Motor neuron (in vitro differentiated cells): ENCODE measurements at regions not wholly inside any gene's neighbourhood (a gene's known extent, or its start where the extent isn't known, plus 50 kb on each side); places are given as distances from the start of the nearest gene placed in this dataset.

Experiments used
- ATAC-seq, 8 experiments: fragments of 200-7000 bp; cut with Tn5 transposase; replicated peaks in 6 of 8; 2 replicates each; pipeline ENCODE4 v1.8.0; 2021; ENCODE audit warnings: mild to moderate bottlenecking in 8 of 8, moderate library complexity in 8 of 8
- H3K27ac ChIP-seq, 2 donors: fragments of 250-450 bp; sonication (Bioruptor Pico); 2 replicates each; pipeline ENCODE4 v1.9.0; 2021; ENCODE audit warnings: antibody characterized with exemption in 2 of 2, mild to moderate bottlenecking in 2 of 2, moderate library complexity in 1 of 2
- H3K4me1 ChIP-seq, 2 donors: fragments of 250-450 bp; sonication (Bioruptor Pico); replicated peaks in 1 of 2; 2 replicates each; pipeline ENCODE4 v1.6.1; 2021; ENCODE audit warnings: antibody characterized with exemption in 2 of 2, mild to moderate bottlenecking in 2 of 2, moderate library complexity in 1 of 2
- H3K4me3 ChIP-seq, 5 donors: fragments of 250-450 bp; sonication (Bioruptor Pico); 2 replicates each; pipeline ENCODE4 v1.9.0; 2021; ENCODE audit warnings: antibody characterized with exemption in 5 of 5, mild to moderate bottlenecking in 5 of 5, moderate library complexity in 4 of 5
- WGBS, 10 experiments: fragments of 450-650 bp; shearing (Covaris generic); methylation state at CpG; one replicate each; pipeline ENCODE4 v1.0.0; 2022; 5-methylcytosine and 5-hydroxymethylcytosine counted together
- in situ Hi-C, 9 experiments: fragments of 400-800 bp; cut with MboI; loops; one replicate each; pipeline ENCODE4 v1.15.0; 2021; ENCODE audit warnings: low sequenced_read_pairs in 9 of 9, low pct_unique_long_range_greater_than_20kb in 2 of 9; ENCODE audit not compliant: unreplicated experiment in 9 of 9

DNA sequence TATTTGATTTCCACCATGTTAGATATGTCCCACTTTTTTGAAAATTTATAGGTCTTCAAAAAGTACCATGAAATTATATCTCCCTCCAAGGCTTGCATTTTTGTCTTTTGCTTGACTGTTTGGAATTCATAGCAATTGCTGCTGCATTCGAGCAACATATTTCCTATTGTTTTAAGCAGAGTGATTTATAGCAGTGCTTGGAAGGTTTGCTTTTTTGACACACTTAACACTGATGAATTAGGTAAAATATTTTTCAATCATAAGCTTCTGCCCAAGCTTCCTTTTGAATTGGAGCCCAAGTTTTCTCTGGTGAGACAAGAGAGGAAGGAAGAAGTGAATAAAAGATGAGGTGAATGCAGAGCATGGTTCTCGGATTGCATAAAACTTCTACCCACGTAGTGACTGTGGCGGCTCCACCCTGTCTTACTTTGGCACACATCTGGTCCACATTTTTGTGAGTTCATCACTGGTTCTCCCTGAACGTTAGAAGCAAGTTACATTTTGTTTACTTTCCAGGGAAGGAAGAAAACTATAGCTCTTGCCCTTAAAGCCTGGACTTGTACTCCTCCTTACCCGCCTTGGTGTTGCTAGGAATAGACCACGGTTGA, 667.0 kb downstream of the TSN start:
- no peak overlapping the region for H3K4me3 ChIP-seq
- no peaks in the 10 kb centered on the region for H3K4me1 ChIP-seq
- in situ Hi-C loops = no loop called here
- 0 to 93% (median 67%) methylated on average over 1 to 7 of the region's 7 CpGs; no CpG with 5 or more reads in 1 of the 10 experiments for WGBS, 10 experiments
- no peak overlapping the region for H3K27ac ChIP-seq
- peak in 2 of 8 experiments; percentile 87 to 91 for ATAC-seq

DNA sequence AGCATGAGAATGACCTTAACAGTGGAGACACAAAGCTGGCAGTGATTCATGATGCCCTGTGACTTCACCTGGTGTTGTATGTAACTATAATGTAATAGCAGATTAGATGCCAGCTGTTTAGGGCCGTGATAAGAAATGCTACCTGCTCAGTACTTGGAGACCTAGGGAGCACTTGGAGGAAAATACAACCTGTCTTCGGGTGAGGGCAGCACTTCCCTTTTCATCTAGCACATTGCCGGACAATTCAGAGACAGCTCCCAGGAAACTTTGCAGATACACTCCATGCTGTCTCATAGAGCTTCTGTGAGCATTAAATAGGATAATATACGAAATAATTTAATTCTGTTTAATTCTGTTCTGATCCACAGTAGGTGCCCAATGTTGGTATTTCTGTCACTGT, 668.5 kb downstream of the TSN start:
- H3K27ac ChIP-seq = no peak overlapping the region
- in situ Hi-C loops = no loop called here
- H3K4me1 ChIP-seq = no peaks in the 10 kb centered on the region
- peak in 1 of 8 experiments; percentile 22 for ATAC-seq
- 0 to 90% (median 57%) methylated on average over 1 to 3 of the region's 4 CpGs for whole genome bisulfite sequencing, 10 experiments
- H3K4me3 ChIP-seq = no peak overlapping the region

DNA sequence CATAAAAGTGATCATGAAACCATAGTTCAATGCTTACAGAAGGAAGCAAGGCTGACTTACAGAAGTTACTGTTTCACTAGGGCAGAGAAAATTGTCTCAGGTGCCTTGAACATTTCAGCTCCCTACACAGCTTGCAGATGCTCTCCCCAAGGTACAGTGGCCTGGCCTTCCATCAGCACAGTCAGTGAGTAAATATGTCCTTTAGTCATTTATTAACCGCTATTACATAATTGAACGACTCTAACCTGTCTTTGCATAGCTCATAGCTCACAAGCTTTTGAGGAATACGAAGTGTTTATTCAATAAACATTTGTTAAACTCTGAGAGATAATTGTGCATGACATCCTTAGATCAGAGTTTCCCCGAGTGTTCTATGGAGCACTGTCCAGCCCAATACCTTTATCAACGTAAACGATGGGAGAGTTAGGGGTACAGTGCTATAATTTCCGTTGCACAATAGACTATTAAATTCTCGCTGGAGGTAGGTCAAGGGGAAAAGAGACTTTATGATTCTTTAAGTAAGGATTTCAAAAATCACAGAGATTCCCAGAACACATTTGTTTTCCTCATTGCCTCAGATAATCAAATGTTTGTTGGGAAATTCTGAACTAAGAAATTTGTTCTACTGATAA, 677.8 kb downstream of the TSN start:
- H3K4me3 ChIP-seq = no peak overlapping the region
- no peaks in the 10 kb centered on the region for H3K4me1 ChIP-seq
- no peak for ATAC-seq
- WGBS, 10 experiments = 2 to 100% (median 57%) methylated on average over 2 to 8 of the region's 8 CpGs; no CpG with 5 or more reads in 1 of the 10 experiments
- in situ Hi-C loops = loop anchor here in 1 of 9 experiments (25.0 kb wide), 1 partner anchor 471 kb away; no protein-coding TSS in a partner anchor
- H3K27ac ChIP-seq = no peak overlapping the region

DNA sequence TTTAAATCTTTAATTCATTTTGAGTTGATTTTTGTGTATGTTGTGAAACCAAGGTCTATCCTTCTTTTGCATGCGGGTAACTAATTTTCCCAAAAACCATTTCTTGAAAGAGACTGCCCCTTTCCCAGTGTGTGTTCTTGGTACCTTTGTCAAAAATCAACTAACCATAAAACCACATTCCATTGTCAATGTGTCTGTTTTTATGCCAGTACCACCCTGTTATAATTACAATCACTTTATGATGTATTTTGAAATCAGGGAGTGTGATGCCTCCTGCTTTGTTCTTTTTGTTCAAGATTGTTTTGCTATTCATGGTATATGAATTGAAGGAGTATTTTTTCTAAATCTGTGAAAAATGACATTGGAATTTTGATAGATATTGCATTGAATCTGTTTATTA, 689.6 kb downstream of the TSN start:
- in situ Hi-C loops = loop anchor here in 1 of 9 experiments (25.0 kb wide), 1 partner anchor 483 kb away; no protein-coding TSS in a partner anchor
- Histone ChIP-seq H3K27ac (no peak overlapping the region), H3K4me3 (no peak overlapping the region), H3K4me1 (no peaks in the 10 kb centered on the region)
- WGBS, 10 experiments = 22 to 100% (median 69%) methylated on average over 1 of the region's 1 CpG; no CpG with 5 or more reads in 4 of the 10 experiments
- no peak for ATAC-seq

DNA sequence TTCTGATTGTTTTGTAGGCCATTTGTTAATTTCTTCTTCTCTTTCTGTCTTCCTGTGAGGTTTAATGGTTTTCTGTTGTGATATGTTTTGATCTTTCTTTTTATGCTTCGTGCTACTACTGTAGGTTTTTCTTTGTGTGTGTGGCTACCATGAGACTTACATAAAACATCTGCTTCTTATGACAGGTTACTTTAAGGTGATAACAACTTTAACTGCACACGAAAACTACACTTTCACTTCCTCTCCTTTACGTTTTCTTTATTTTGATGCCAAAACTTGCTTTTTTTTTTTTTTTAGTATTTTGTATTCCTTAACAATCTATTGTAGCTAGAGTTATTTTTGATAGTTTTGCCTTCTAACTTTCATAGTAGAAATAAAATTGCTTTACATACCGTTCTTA, 691.3 kb downstream of the TSN start:
- ATAC-seq = no peak
- Histone ChIP-seq H3K4me3 (no peak overlapping the region), H3K27ac (no peak overlapping the region), H3K4me1 (no peaks in the 10 kb centered on the region)
- 17 to 94% (median 71%) methylated on average over 3 to 4 of the region's 4 CpGs for WGBS, 10 experiments
- in situ Hi-C loops = loop anchor here in 1 of 9 experiments (25.0 kb wide), 1 partner anchor 484 kb away; no protein-coding TSS in a partner anchor

DNA sequence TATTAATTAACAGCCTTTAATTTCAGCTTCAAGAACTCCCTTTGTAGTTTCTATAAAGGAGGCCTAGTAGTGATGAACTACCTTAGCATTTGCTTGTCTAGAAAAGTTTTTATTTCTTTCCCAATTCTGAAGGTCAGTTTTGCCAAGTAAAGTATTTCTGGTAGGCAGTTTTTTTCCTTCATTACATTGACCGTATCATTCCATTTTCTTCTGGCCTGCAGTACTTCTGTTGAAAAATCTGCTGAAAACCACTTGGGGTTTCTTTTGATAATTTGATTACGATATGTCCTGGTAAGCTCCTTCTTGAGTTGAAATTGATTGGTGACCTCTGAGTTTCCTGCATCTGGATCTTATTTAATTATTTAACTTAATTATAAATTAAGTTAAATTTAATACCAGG, 691.8 kb downstream of the TSN start:
- no peak for ATAC-seq
- in situ Hi-C loops = loop anchor here in 1 of 9 experiments (25.0 kb wide), 1 partner anchor 485 kb away; no protein-coding TSS in a partner anchor
- 19 to 100% (median 88%) methylated on average over 1 to 2 of the region's 2 CpGs for WGBS, 10 experiments

DNA sequence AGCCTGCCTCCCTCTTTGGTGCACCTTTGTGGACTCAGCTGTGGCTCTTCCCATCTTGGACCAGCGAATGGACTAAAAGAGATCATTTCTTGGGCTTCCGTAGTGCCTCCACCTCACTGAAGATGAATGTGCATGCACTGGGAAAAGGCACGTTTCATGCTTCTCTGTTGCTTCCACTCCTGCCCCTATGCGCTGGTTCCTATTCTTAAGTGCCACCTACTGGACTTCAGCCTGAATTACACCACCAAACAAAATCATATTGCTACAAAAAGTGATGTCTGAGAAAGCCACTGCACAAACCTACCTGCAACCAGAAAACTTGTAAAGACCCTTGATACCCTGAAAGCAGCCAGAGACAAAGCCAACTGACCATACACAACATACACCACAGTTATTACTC, 695.6 kb downstream of the TSN start:
- ATAC-seq = peak in 3 of 8 experiments; percentile 23 to 50 (median 41)
- H3K4me1 ChIP-seq = no peaks in the 10 kb centered on the region
- in situ Hi-C loops = no loop called here
- no peak overlapping the region for H3K27ac ChIP-seq
- WGBS, 10 experiments = 13 to 100% (median 55%) methylated on average over 1 to 4 of the region's 4 CpGs; no CpG with 5 or more reads in 5 of the 10 experiments
- H3K4me3 ChIP-seq = no peak overlapping the region

More for the DNA sequence above, 691.8 kb downstream of the TSN start:
- no peak overlapping the region for H3K4me3 ChIP-seq
- H3K27ac ChIP-seq = no peak overlapping the region
- no peaks in the 10 kb centered on the region for H3K4me1 ChIP-seq

DNA sequence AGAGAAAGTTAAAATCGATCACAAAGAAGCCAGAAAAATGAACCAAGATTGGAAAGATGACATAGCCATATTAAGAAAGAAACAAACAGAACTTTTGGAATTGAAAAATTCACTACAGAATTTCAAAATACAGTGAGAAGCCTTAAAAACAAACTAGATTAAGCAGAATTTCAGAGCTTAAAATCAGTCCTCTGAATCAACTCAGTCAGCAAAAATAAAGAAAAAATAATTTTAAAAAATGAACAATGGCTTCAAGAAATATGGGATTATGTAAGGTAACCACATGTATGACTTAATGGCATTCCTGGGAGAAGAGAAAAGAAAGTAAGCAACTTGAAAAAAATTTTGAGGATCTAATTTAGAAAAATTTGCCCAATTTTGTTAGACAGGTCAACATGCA, 696.2 kb downstream of the TSN start:
- Histone ChIP-seq H3K4me1 (no peaks in the 10 kb centered on the region), H3K27ac (no peak overlapping the region), H3K4me3 (no peak overlapping the region)
- in situ Hi-C loops = no loop called here
- WGBS, 10 experiments = 0 to 79% (median 60%) methylated on average over 1 of the region's 1 CpG; no CpG with 5 or more reads in 1 of the 10 experiments
- ATAC-seq = no peak

DNA sequence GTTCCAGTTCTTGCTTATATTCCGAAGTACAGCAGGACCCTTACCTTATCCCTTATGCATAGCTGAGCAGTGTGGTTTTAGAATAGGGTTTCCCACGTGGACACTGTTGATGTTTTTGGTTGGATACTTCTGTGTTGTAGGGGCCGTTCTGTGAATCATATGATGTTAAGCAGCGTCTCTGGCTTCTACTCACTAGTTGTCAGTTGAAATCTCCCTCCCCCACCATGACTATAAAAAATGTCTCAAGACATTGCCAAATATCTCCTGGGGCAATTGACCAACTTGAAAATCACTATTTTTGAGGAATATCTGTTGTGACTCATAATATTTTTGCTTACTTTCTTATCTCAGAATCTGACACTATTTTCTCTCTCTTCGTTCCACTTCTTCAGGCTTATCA, 713.7 kb downstream of the TSN start:
- 10 to 100% (median 68%) methylated on average over 1 to 5 of the region's 5 CpGs for WGBS, 10 experiments

DNA sequence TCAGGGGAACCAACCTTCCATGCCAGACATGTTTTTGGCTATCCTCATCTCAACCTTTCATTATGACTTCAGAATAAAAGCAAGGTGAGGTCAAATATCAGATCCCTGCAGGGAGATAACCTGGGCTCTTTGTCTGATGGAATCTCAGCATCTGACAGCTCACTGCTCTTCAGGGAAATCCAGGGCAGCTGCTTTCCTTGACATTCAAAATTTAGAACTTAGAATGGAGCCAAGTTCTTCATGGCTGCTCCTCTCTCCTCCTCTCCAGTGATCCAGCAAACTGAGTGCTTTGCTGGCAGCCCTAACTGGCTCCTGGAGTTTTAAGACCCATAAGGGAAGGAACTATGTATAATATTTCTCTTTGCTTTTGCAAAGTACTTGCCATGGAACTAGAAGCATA, 716.3 kb downstream of the TSN start:
- ATAC-seq = no peak
- in situ Hi-C loops = no loop called here
- Histone ChIP-seq H3K27ac (no peak overlapping the region), H3K4me1 (peaks cover 0 to 2% of the 10 kb centered on the region in 2 donors), H3K4me3 (no peak overlapping the region)

More for the DNA sequence above, 713.7 kb downstream of the TSN start:
- no peak overlapping the region for H3K27ac ChIP-seq
- H3K4me1 ChIP-seq = peaks cover 0 to 2% of the 10 kb centered on the region in 2 donors
- ATAC-seq = no peak
- in situ Hi-C loops = no loop called here
- no peak overlapping the region for H3K4me3 ChIP-seq

DNA sequence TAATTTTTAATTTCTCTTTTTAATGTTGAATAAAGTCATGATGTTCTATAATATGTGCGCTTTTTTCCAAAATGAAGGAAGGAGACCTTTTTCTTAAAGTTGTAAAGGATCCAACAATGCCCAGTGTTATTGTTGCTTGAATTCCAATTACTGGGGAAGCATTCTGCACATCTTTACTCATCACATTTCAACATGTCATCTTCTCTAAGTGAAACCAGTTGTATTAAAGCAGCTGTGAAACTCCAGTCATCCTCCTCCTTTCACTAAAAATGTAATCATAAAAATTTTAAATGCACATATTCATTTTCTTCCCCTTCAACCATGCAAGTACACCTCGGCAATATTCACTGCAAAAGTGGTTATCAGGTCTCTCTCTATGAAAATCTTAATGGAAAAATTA, 722.7 kb downstream of the TSN start:
- H3K4me3 ChIP-seq = no peak overlapping the region
- 0 to 100% (median 80%) methylated on average over 1 to 2 of the region's 2 CpGs; no CpG with 5 or more reads in 1 of the 10 experiments for WGBS, 10 experiments
- H3K27ac ChIP-seq = no peak overlapping the region
- peaks cover 4 to 5% of the 10 kb centered on the region in 2 donors for H3K4me1 ChIP-seq
- ATAC-seq = peak in 1 of 8 experiments; percentile 51
- in situ Hi-C loops = no loop called here

DNA sequence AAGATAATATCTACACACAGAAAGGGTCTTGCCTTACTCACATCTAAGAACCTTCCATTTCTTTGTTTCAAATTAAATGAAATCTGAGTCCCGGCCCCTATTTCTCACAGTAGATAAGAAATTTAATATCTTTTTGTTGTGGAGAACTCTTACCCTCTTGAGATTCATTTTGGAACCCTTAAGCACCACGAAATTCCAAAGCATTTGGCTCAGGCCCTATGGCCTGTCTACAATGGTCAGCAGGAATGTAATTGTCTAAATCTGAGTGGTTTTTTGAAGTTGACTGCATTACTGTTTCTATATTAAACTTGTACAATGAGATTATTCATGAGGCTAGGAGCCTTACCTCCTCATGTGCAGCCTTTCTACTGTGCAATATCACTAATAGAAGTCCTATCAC, 723.3 kb downstream of the TSN start:
- Histone ChIP-seq H3K4me1 (peaks cover 4 to 5% of the 10 kb centered on the region in 2 donors), H3K4me3 (no peak overlapping the region), H3K27ac (no peak overlapping the region)
- 0 to 100% (median 60%) methylated on average over 1 to 2 of the region's 2 CpGs; no CpG with 5 or more reads in 6 of the 10 experiments for WGBS, 10 experiments
- ATAC-seq = no peak
- in situ Hi-C loops = no loop called here

DNA sequence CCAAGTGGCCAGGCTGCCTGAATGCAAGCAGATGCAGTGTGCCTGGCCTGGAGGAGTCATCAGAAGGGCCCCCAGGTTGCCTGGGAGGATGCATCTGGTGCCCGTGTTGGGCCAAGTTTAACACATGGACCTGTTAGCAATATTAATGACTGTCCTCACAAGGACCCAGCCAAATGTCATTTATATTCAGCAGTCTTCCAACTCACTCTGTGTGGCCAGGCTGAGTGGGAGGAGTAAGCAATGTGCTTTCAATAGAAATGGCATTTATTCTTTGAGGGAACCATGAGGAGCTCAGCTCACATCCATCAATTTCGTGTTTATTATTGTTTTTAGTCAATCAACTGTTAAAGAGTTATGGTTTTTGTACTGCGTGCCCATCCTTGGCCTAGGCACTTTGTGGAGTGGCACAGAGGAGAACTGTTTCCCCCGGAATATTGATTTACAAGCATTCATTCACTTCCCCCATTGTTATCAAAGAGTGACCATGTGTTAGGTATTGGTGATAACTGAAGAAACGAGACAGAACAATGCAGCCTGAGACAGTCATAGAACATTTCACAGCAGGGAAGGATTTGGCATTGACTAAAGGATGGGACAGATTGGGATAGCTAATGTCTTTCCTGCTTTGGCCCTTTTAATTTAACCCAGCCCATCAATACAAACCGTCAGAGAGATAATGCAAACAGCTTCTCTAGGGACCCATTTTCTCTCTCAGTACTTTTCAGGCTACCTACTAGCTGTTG, 725.2 kb downstream of the TSN start:
- WGBS, 10 experiments = 0 to 52% (median 16%) methylated on average over 1 to 6 of the region's 6 CpGs
- in situ Hi-C loops = no loop called here

More for the DNA sequence above, 725.2 kb downstream of the TSN start:
- Histone ChIP-seq H3K4me3 (no peak overlapping the region), H3K27ac (no peak overlapping the region), H3K4me1 (peaks cover 4 to 8% of the 10 kb centered on the region in 2 donors)
- peak in 5 of 8 experiments; percentile 71 to 90 (median 88) for ATAC-seq
